Gastrocnemius medialis (tissue), 4 donors: ENCODE measurements at regions not wholly inside any gene's neighbourhood (a gene's known extent, or its start where the extent isn't known, plus 50 kb on each side); places are given as distances from the start of the nearest gene placed in this dataset.

Experiments
- ATAC-seq, 2 donors: fragments of 150-250 bp; one replicate each; pipeline ENCODE4 v1.9.1; 2016
- DNase-seq, 2 donors: peaks; one replicate each; pipeline ENCODE4 v3.0.0-alpha.2; 2019
- H3K27ac ChIP-seq, 4 donors: fragments of 200-600 bp; sonication (generic); 1 replicate in 1 of 4; 2 replicates in 3 of 4; pipeline ENCODE4 v1.5.1; 2016 to 2018; ENCODE audit warnings: mild to moderate bottlenecking in 2 of 4, moderate library complexity in 1 of 4
- H3K27me3 ChIP-seq, 3 donors: fragments of 200-600 bp; sonication (generic) in 2 of 3; 1 replicate in 1 of 3; 2 replicates in 2 of 3; pipeline versions ENCODE4 v1.5.1 to v1.6.0; 2016 to 2019; ENCODE audit warnings: mild to moderate bottlenecking in 1 of 3, moderate library complexity in 1 of 3
- H3K36me3 ChIP-seq, 2 donors: fragments of 200-600 bp; sonication (generic) in 1 of 2; one replicate each; pipeline ENCODE4 v1.5.1; 2017 to 2018
- H3K4me1 ChIP-seq, 2 donors: fragments of 200-600 bp; sonication (generic) in 1 of 2; one replicate each; pipeline ENCODE4 v1.5.1; 2016 to 2017; ENCODE audit warnings: mild to moderate bottlenecking in 2 of 2
- H3K4me3 ChIP-seq, 4 donors: fragments of 200-600 bp; sonication (generic) in 3 of 4; 1 replicate in 1 of 4; 2 replicates in 3 of 4; pipeline ENCODE4 v1.5.1; 2016 to 2019; ENCODE audit warnings: mild to moderate bottlenecking in 2 of 4
- H3K9me3 ChIP-seq, 3 donors: fragments of 200-600 bp; sonication (generic) in 2 of 3; 1 replicate in 1 of 3; 2 replicates in 2 of 3; pipeline ENCODE4 v1.5.1; 2016 to 2019
- POLR2A ChIP-seq, 2 donors: fragments of 450-650 bp; IDR thresholded peaks; one replicate each; pipeline ENCODE4 v1.6.1; 2017; ENCODE audit warnings: antibody characterized with exemption in 2 of 2, mild to moderate bottlenecking in 2 of 2, moderate library complexity in 2 of 2
- in situ Hi-C, 4 donors: fragments of 200-750 bp; cut with MboI; loops; one replicate each; pipeline versions ENCODE4 v1.15.0 to v1.8.0; 2017; ENCODE audit warnings: low sequenced_read_pairs in 4 of 4
- intact Hi-C: fragments of 100-400 bp; cut with DNase I; formaldehyde crosslinking; loops from one replicate; pipeline ENCODE4 v1.15.1; 2023; ENCODE audit warnings: low total_unique reads
- TF ChIP-seq, protein P1 (sequence below), 5 experiments: fragments of 450-650 bp in 3 of 5; fragments of 200-600 bp in 2 of 5; sonication (generic) in 2 of 5; IDR thresholded peaks in 4 of 5; conservative IDR thresholded peaks in 1 of 5; 1 replicate in 4 of 5; 2 replicates in 1 of 5; pipeline ENCODE4 v1.5.1; 2016 to 2019; ENCODE audit warnings: antibody characterized with exemption in 5 of 5, mild to moderate bottlenecking in 3 of 5, moderate library complexity in 3 of 5

DNA sequence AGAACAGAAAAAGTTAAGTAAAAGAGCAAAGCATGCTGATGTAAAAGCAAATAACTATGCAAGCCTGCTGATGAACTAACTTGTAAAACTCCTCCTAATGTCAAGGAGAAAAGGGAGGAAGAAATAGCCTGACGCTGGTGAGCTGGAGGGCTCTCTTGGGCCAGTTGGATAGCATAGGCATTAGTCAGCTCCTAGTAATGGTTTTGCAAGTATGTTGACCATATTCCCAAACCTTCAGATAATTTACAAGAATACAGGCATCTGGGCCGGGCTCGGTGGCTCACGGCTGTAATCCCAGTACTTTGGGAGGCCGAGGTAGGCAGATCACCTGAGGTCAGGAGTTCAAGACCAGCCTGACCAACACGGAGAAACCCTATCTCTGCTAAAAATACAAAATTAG is 871.4 kb downstream of the C12orf50 start:
- in situ Hi-C loops, result no loop called here
- ATAC-seq, result no peak

DNA sequence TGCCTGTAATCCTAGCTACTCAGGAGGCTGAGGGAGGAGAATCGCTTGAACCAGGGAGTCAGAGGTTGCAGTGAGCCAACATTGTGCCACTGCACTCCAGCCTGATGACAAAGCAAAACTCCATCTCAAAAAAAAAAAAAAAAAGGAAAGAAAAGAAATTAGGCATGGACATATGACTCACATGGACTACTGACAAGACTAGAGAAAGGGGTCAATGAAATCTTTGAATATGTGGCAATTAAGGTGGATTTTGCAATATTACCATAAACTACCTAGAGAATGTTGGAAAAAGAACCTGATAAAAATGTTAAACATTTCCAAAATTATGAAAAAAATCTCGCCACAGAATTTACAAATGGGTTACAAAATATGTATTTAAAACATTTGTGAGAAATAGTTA is 873.6 kb downstream of the C12orf50 start:
- TF ChIP-seq, protein P1, sequence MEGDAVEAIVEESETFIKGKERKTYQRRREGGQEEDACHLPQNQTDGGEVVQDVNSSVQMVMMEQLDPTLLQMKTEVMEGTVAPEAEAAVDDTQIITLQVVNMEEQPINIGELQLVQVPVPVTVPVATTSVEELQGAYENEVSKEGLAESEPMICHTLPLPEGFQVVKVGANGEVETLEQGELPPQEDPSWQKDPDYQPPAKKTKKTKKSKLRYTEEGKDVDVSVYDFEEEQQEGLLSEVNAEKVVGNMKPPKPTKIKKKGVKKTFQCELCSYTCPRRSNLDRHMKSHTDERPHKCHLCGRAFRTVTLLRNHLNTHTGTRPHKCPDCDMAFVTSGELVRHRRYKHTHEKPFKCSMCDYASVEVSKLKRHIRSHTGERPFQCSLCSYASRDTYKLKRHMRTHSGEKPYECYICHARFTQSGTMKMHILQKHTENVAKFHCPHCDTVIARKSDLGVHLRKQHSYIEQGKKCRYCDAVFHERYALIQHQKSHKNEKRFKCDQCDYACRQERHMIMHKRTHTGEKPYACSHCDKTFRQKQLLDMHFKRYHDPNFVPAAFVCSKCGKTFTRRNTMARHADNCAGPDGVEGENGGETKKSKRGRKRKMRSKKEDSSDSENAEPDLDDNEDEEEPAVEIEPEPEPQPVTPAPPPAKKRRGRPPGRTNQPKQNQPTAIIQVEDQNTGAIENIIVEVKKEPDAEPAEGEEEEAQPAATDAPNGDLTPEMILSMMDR (IDR thresholded peaks at IDR 0.05 in 4 of 5, conservative IDR thresholded peaks at IDR 0.05 in 1 of 5), result no peak
- TF ChIP-seq POLR2A (IDR thresholded peaks at IDR 0.05), result no peak
- Histone ChIP-seq H3K27ac (no peak overlapping the region), H3K4me3 (no peak overlapping the region), H3K9me3 (no peaks in the 10 kb centered on the region), H3K27me3 (no peaks in the 10 kb centered on the region), H3K36me3 (no peaks in the 10 kb centered on the region), H3K4me1 (no peaks in the 10 kb centered on the region)
- intact Hi-C loops (no loop called here), in situ Hi-C loops (no loop called here)
- ATAC-seq (no peak), DNase-seq (no peak)

More for the DNA sequence above, 871.4 kb downstream of the C12orf50 start:
- DNase-seq, result no peak
- H3K4me1 ChIP-seq, result no peaks in the 10 kb centered on the region
- H3K36me3 ChIP-seq, result no peaks in the 10 kb centered on the region
- intact Hi-C loops, result no loop called here
- TF ChIP-seq, protein P1 (IDR thresholded peaks at IDR 0.05 in 4 of 5, conservative IDR thresholded peaks at IDR 0.05 in 1 of 5), result no peak
- TF ChIP-seq POLR2A (IDR thresholded peaks at IDR 0.05), result no peak
- H3K27ac ChIP-seq, result no peak overlapping the region
- H3K27me3 ChIP-seq, result no peaks in the 10 kb centered on the region
- no peaks in the 10 kb centered on the region for H3K9me3 ChIP-seq
- H3K4me3 ChIP-seq, result no peak overlapping the region

GRCh38 chr12:87152841-87153528 is 876.2 kb downstream of the C12orf50 start:
- intact Hi-C loops, result no loop called here
- in situ Hi-C loops, result no loop called here
- Histone ChIP-seq H3K9me3 (no peaks in the 10 kb centered on the region), H3K27ac (no peak overlapping the region), H3K4me3 (no peak overlapping the region), H3K27me3 (no peaks in the 10 kb centered on the region), H3K4me1 (no peaks in the 10 kb centered on the region), H3K36me3 (no peaks in the 10 kb centered on the region)
- ATAC-seq (no peak), DNase-seq (no peak)
- TF ChIP-seq, protein P1 (IDR thresholded peaks at IDR 0.05 in 4 of 5, conservative IDR thresholded peaks at IDR 0.05 in 1 of 5), result no peak
- no peak for TF ChIP-seq POLR2A (IDR thresholded peaks at IDR 0.05)

- no peak for DNase-seq
- TF ChIP-seq POLR2A (IDR thresholded peaks at IDR 0.05), result no peak
- TF ChIP-seq, protein P1 (IDR thresholded peaks at IDR 0.05 in 4 of 5, conservative IDR thresholded peaks at IDR 0.05 in 1 of 5), result no peak
- no peak for ATAC-seq
- Histone ChIP-seq H3K27ac (no peak overlapping the region), H3K36me3 (no peaks in the 10 kb centered on the region), H3K4me3 (no peak overlapping the region), H3K27me3 (no peaks in the 10 kb centered on the region), H3K9me3 (no peaks in the 10 kb centered on the region), H3K4me1 (no peaks in the 10 kb centered on the region)
- in situ Hi-C loops, result no loop called here
- intact Hi-C loops, result no loop called here
Observed at GRCh38 chr12:87152075-87152474, 877.1 kb downstream of the C12orf50 start.
